ENCODE measurements at regions not wholly inside any gene's neighbourhood (a gene's known extent, or its start where the extent isn't known, plus 50 kb on each side); places are given as distances from the start of the nearest gene placed in this dataset.
A peak's percentile ranks its signal among the peaks of the same experiment; 100 is the strongest.
"Not testable (repeated sequence)": the region's sequence is repeated elsewhere in the genome, so short reads cannot be mapped to it uniquely, and the experiment has no call there.

GRCh38 chr6:30819297-30819917 lies 64.9 kb upstream of the DDR1 start:
- H3K9me3 Mint-ChIP-seq (ENCODE audit: low read depth), result no peaks in the 10 kb centered on the region
- H3K4me1 Mint-ChIP-seq (ENCODE audit: low read depth), result peaks cover 58% of the 10 kb centered on the region
- TF ChIP-seq CTCF (IDR thresholded peaks at IDR 0.05), result no peak
- DNase-seq (ENCODE audit: low spot score), result no peak
- no peak overlapping the region for H3K4me3 Mint-ChIP-seq (ENCODE audit: unreplicated experiment)
- H3K27ac Mint-ChIP-seq (ENCODE audit: unreplicated experiment), result peak overlapping the region; percentile 73
- no peaks in the 10 kb centered on the region for H3K27me3 Mint-ChIP-seq (ENCODE audit: low read depth)
- no peaks in the 10 kb centered on the region for H3K36me3 Mint-ChIP-seq (ENCODE audit: low read depth)

- H3K27ac Mint-ChIP-seq (ENCODE audit: unreplicated experiment), result peak overlapping the region; percentile 85
- TF ChIP-seq CTCF (IDR thresholded peaks at IDR 0.05), result no peak
- no peak for DNase-seq (ENCODE audit: low spot score)
- peaks cover 62% of the 10 kb centered on the region for H3K4me1 Mint-ChIP-seq (ENCODE audit: low read depth)
- no peak overlapping the region for H3K4me3 Mint-ChIP-seq (ENCODE audit: unreplicated experiment)
- no peaks in the 10 kb centered on the region for H3K36me3 Mint-ChIP-seq (ENCODE audit: low read depth)
- no peaks in the 10 kb centered on the region for H3K27me3 Mint-ChIP-seq (ENCODE audit: low read depth)
- no peaks in the 10 kb centered on the region for H3K9me3 Mint-ChIP-seq (ENCODE audit: low read depth)
Observed at GRCh38 chr6:30818391-30818841, 65.9 kb upstream of the DDR1 start.

- H3K36me3 Mint-ChIP-seq (ENCODE audit: low read depth), result no peaks in the 10 kb centered on the region
- DNase-seq (ENCODE audit: low spot score), result no peak
- no peaks in the 10 kb centered on the region for H3K9me3 Mint-ChIP-seq (ENCODE audit: low read depth)
- TF ChIP-seq CTCF (IDR thresholded peaks at IDR 0.05), result no peak
- no peaks in the 10 kb centered on the region for H3K27me3 Mint-ChIP-seq (ENCODE audit: low read depth)
- H3K4me3 Mint-ChIP-seq (ENCODE audit: unreplicated experiment), result no peak overlapping the region
- H3K4me1 Mint-ChIP-seq (ENCODE audit: low read depth), result peaks cover 54% of the 10 kb centered on the region
- peak overlapping the region; percentile 59 for H3K27ac Mint-ChIP-seq (ENCODE audit: unreplicated experiment)
Observed at GRCh38 chr6:30816791-30817739, 67.3 kb upstream of the DDR1 start.

- not testable (repeated sequence) for H3K4me3 Mint-ChIP-seq (ENCODE audit: unreplicated experiment); H3K9me3 Mint-ChIP-seq (ENCODE audit: low read depth); DNase-seq (ENCODE audit: low spot score); H3K36me3 Mint-ChIP-seq (ENCODE audit: low read depth); H3K27me3 Mint-ChIP-seq (ENCODE audit: low read depth); H3K27ac Mint-ChIP-seq (ENCODE audit: unreplicated experiment)
- peaks cover 46% of the 10 kb centered on the region for H3K4me1 Mint-ChIP-seq (ENCODE audit: low read depth)
Observed at GRCh38 chr6:30816296-30816695, 68.0 kb upstream of the DDR1 start.

GRCh38 chr6:30815041-30815742 lies 69.1 kb upstream of the DDR1 start:
- H3K36me3 Mint-ChIP-seq (ENCODE audit: low read depth); H3K27me3 Mint-ChIP-seq (ENCODE audit: low read depth); DNase-seq (ENCODE audit: low spot score); H3K9me3 Mint-ChIP-seq (ENCODE audit: low read depth); H3K4me3 Mint-ChIP-seq (ENCODE audit: unreplicated experiment): not testable (repeated sequence)
- Mint-ChIP-seq H3K4me1 (ENCODE audit: low read depth) (peaks cover 38% of the 10 kb centered on the region), H3K27ac (ENCODE audit: unreplicated experiment) (peak overlapping the region; percentile 4)

All from chondrocyte (in vitro differentiated cells).